GM23338 (cell line): ENCODE measurements at regions not wholly inside any gene's neighbourhood (a gene's known extent, or its start where the extent isn't known, plus 50 kb on each side); places are given as distances from the start of the nearest gene placed in this dataset.

Source experiments
- ATAC-seq: fragments of 200-7000 bp; cut with Tn5 transposase; 3 replicates; pipeline ENCODE4 v1.9.1; 2020
- DNase-seq: peaks from one replicate; pipeline ENCODE4 v3.0.0-alpha.2; 2015; ENCODE audit warnings: low spot score
- H2AFZ ChIP-seq: fragments of 200-600 bp; sonication (generic); 2 replicates; pipeline ENCODE4 v1.8.0; 2016; ENCODE audit warnings: antibody characterized with exemption, mild to moderate bottlenecking, moderate library complexity
- H3F3A ChIP-seq: fragments of 200-600 bp; sonication (generic); replicated peaks from 2 replicates; pipeline ENCODE4 v1.8.0; 2017; ENCODE audit warnings: antibody characterized with exemption, mixed run types, low read depth
- H3K27ac ChIP-seq: fragments of 200-600 bp; sonication (generic); 2 replicates; pipeline ENCODE4 v1.6.1; 2016; ENCODE audit warnings: low read depth
- H3K27me3 ChIP-seq: fragments of 200-600 bp; sonication (generic); 2 replicates; pipeline ENCODE4 v1.8.0; 2016; ENCODE audit warnings: mild to moderate bottlenecking, mixed run types, moderate library complexity; ENCODE audit not compliant: insufficient read depth
- H3K36me3 ChIP-seq: fragments of 200-600 bp; sonication (generic); 2 replicates; pipeline ENCODE4 v1.8.0; 2016; ENCODE audit warnings: mild to moderate bottlenecking; ENCODE audit not compliant: insufficient read depth
- H3K4me1 ChIP-seq: fragments of 200-600 bp; sonication (generic); 2 replicates; pipeline ENCODE4 v1.8.0; 2016; ENCODE audit warnings: mild to moderate bottlenecking, moderate library complexity; ENCODE audit not compliant: insufficient read depth
- H3K4me2 ChIP-seq: fragments of 200-600 bp; sonication (generic); 2 replicates; pipeline ENCODE4 v1.7.1; 2017; ENCODE audit warnings: mixed run types
- H3K4me3 ChIP-seq: fragments of 200-600 bp; sonication (generic); 2 replicates; pipeline ENCODE4 v1.6.1; 2016; ENCODE audit warnings: mixed run types
- H3K79me2 ChIP-seq: fragments of 200-600 bp; sonication (generic); replicated peaks from 2 replicates; pipeline ENCODE4 v1.8.0; 2017; ENCODE audit warnings: mild to moderate bottlenecking; ENCODE audit not compliant: insufficient read depth
- H3K9me2 ChIP-seq: fragments of 200-600 bp; sonication (generic); 2 replicates; pipeline ENCODE4 v1.8.0; 2017; ENCODE audit not compliant: insufficient read depth
- H4K20me1 ChIP-seq: fragments of 200-600 bp; sonication (generic); replicated peaks from 2 replicates; pipeline ENCODE4 v1.8.0; 2017; ENCODE audit warnings: mild to moderate bottlenecking; ENCODE audit not compliant: insufficient read depth
- H3K27ac Mint-ChIP-seq: 2 replicates; pipeline ENCODE4 v1.8.0; 2020; ENCODE audit warnings: inconsistent platforms, mild to moderate bottlenecking, moderate library complexity, mixed read lengths
- H3K27me3 Mint-ChIP-seq: 3 replicates; pipeline ENCODE4 v1.8.0; 2022; ENCODE audit warnings: low read depth, mild to moderate bottlenecking, moderate library complexity, mixed read lengths, inconsistent platforms; ENCODE audit not compliant: insufficient read depth, poor library complexity
- H3K36me3 Mint-ChIP-seq: 3 replicates; pipeline ENCODE4 v1.8.0; 2021; ENCODE audit warnings: low read depth, mild to moderate bottlenecking, inconsistent platforms, moderate library complexity, mixed read lengths
- H3K4me1 Mint-ChIP-seq: 3 replicates; pipeline ENCODE4 v1.8.0; 2020; ENCODE audit warnings: mild to moderate bottlenecking, inconsistent platforms, mixed read lengths
- H3K4me3 Mint-ChIP-seq: 3 replicates; pipeline ENCODE4 v1.8.0; 2021; ENCODE audit warnings: moderate library complexity, mild to moderate bottlenecking, inconsistent platforms, mixed read lengths
- H3K9me3 Mint-ChIP-seq: 3 replicates; pipeline ENCODE4 v1.8.0; 2020; ENCODE audit warnings: moderate library complexity, mild to moderate bottlenecking, inconsistent platforms, mixed read lengths
- EZH2 ChIP-seq: fragments of 200-600 bp; sonication (generic); IDR thresholded peaks from one replicate; pipeline ENCODE4 v1.8.0; 2017; ENCODE audit warnings: antibody characterized with exemption, mild to moderate bottlenecking, low read depth; ENCODE audit not compliant: unreplicated experiment
- EZH2phosphoT487 ChIP-seq: fragments of 200-600 bp; sonication (generic); IDR thresholded peaks from one replicate; pipeline ENCODE4 v1.8.1; 2018; ENCODE audit warnings: antibody characterized with exemption; ENCODE audit not compliant: unreplicated experiment
- POLR2AphosphoS5 ChIP-seq: IDR thresholded peaks from 2 replicates; pipeline ENCODE4 v1.6.1; 2016; ENCODE audit warnings: antibody characterized with exemption, low read depth
- ZNF114 ChIP-seq: fragments of 250-450 bp; sonication (Bioruptor Pico); IDR thresholded peaks from 2 replicates; pipeline ENCODE4 v1.5.0; 2020; ENCODE audit warnings: mild to moderate bottlenecking, moderate library complexity
- ZNF331 ChIP-seq: fragments of 250-450 bp; sonication (Bioruptor Pico); IDR thresholded peaks from 2 replicates; pipeline ENCODE4 v1.5.0; 2020; ENCODE audit warnings: low read depth, mild to moderate bottlenecking, moderate library complexity
- TF ChIP-seq, protein P1 (sequence below), 2 experiments: fragments of 200-600 bp in 1 of 2; sonication (generic) in 1 of 2; conservative IDR thresholded peaks; 2 replicates each; pipeline versions ENCODE4 v1.5.1 to v1.6.1; 2016 to 2017; ENCODE audit warnings: antibody characterized with exemption in 2 of 2, low read depth in 2 of 2, mild to moderate bottlenecking in 2 of 2, moderate library complexity in 1 of 2
- TF ChIP-seq, protein P2 (sequence below): fragments of 250-450 bp; sonication (Bioruptor Pico); IDR thresholded peaks from 2 replicates; pipeline ENCODE4 v1.5.0; 2020; ENCODE audit warnings: mild to moderate bottlenecking, moderate library complexity

DNA sequence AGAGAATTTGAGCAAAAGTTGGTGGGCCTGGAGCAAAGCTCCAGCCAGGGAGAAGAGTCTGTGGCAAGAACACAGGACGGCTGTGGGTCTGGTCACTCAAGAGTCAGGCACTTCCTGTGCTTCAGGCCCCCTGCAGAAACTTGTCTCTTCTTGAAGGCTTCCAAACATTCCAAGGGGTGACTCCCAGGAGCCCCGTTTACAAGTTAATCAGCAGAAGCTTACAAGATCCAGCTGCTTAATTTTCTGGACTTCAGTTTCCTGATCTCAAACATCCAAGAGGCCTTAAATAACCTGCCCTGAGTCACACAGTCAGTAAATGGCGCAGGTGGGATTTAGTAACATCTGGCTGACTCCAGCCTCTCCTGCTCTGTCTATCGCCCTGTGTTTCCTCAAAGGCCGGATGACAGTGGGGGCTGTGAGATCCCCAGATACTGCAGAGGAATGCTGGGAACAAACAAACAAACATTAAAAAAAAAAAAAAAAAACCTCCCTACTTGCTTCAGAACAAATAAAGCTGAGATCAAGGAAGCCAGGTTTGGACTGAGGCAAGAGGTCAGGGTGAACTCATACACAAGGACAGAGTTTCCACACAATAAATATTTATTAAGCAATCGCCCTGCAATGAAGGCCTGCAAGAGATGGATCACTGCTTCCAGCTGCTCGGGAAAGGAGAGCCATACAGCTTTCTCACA lies 175.4 kb upstream of the RFC3 start (continued):
- TF ChIP-seq, protein P1, sequence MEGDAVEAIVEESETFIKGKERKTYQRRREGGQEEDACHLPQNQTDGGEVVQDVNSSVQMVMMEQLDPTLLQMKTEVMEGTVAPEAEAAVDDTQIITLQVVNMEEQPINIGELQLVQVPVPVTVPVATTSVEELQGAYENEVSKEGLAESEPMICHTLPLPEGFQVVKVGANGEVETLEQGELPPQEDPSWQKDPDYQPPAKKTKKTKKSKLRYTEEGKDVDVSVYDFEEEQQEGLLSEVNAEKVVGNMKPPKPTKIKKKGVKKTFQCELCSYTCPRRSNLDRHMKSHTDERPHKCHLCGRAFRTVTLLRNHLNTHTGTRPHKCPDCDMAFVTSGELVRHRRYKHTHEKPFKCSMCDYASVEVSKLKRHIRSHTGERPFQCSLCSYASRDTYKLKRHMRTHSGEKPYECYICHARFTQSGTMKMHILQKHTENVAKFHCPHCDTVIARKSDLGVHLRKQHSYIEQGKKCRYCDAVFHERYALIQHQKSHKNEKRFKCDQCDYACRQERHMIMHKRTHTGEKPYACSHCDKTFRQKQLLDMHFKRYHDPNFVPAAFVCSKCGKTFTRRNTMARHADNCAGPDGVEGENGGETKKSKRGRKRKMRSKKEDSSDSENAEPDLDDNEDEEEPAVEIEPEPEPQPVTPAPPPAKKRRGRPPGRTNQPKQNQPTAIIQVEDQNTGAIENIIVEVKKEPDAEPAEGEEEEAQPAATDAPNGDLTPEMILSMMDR (conservative IDR thresholded peaks at IDR 0.05; ENCODE audit: low read depth in 2 of 2) = no peak

DNA sequence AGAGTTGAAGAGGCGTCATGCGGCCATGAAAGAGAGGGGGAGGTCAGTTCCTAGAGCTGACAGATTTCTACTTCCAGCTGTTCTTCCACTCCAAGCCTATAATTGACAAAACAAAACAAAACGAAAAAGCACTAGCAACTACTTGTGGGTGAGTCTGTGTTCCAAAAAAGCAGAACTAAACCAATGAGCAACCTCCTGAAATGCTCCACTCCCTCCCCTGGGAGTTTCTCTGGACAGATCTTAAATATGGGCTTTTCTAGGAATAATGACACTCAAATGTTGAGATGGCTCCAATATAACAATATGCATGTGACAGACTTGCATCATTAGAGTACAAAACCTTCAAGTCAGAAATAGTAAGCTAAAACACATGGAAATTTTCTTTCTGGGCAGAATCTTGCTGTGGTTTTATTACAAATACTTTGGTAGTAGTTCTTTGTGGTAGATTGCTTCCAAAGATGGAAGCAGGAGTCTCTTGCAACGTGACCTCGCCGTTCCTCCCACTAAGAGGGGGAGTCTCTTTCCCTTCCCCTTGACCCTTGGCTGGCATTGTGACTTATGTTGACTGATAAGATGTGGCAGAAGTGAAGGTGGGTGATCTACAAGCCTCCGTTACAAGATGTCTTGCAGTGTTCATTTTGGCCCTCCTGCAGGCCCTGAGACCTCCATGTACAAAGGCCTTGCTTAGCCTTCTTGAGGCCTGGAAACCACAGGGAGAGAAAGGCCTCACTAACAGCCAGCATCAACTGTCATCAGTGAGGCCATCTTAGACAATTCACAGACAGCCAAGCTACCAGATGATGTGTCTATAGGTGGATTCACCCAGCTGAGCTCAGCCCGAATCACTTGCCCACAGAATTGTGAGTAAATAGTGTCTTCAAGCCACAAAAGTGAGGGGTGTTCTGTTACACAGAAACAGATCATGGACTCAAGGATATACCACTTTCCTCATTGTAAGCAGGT lies 173.1 kb upstream of the RFC3 start:
- H3F3A ChIP-seq = no peaks in the 10 kb centered on the region
- no peak overlapping the region for H3K4me2 ChIP-seq
- H3K4me1 ChIP-seq = peaks cover 20% of the 10 kb centered on the region
- no peak overlapping the region for H3K4me3 ChIP-seq
- ATAC-seq = no peak
- H3K36me3 Mint-ChIP-seq = no peaks in the 10 kb centered on the region
- H3K27me3 ChIP-seq = no peaks in the 10 kb centered on the region
- no peaks in the 10 kb centered on the region for H3K9me3 Mint-ChIP-seq
- H4K20me1 ChIP-seq = no peaks in the 10 kb centered on the region
- no peak overlapping the region for H3K27ac ChIP-seq
- no peaks in the 10 kb centered on the region for H3K79me2 ChIP-seq
- H3K27me3 Mint-ChIP-seq = peaks cover 4% of the 10 kb centered on the region
- H3K9me2 ChIP-seq = peaks cover 8% of the 10 kb centered on the region; the same call in 1 of the 2 replicates
- H3K4me1 Mint-ChIP-seq = peaks cover 20% of the 10 kb centered on the region
- TF ChIP-seq ZNF114 (CRISPR knock-in tag) (no peak), ZNF331 (CRISPR knock-in tag) (no peak)
- no peak overlapping the region for H3K4me3 Mint-ChIP-seq
- DNase-seq = no peak
- H3K36me3 ChIP-seq = no peaks in the 10 kb centered on the region
- no peak overlapping the region for H3K27ac Mint-ChIP-seq
- peak overlapping the region; percentile 43; the same call in 1 of the 2 replicates for H2AFZ ChIP-seq

- Histone ChIP-seq H3K4me3 (no peak overlapping the region), H3K36me3 (no peaks in the 10 kb centered on the region), H3K27me3 (no peaks in the 10 kb centered on the region), H3K4me1 (peaks cover 10% of the 10 kb centered on the region), H3K79me2 (no peaks in the 10 kb centered on the region), H3F3A (no peaks in the 10 kb centered on the region), H3K9me2 (peaks cover 8% of the 10 kb centered on the region; the same call in 1 of the 2 replicates), H3K4me2 (no peak overlapping the region), H2AFZ (peak overlapping the region; percentile 38; the same call in 1 of the 2 replicates), H3K27ac (no peak overlapping the region), H4K20me1 (no peaks in the 10 kb centered on the region)
- no peaks in the 10 kb centered on the region for H3K9me3 Mint-ChIP-seq
- no peak overlapping the region for H3K27ac Mint-ChIP-seq
- peaks cover 12% of the 10 kb centered on the region for H3K4me1 Mint-ChIP-seq
- no peak for ATAC-seq
- no peaks in the 10 kb centered on the region for H3K36me3 Mint-ChIP-seq
- no peak overlapping the region for H3K4me3 Mint-ChIP-seq
- peaks cover 4% of the 10 kb centered on the region for H3K27me3 Mint-ChIP-seq
- no peak for DNase-seq
- TF ChIP-seq, protein P2, sequence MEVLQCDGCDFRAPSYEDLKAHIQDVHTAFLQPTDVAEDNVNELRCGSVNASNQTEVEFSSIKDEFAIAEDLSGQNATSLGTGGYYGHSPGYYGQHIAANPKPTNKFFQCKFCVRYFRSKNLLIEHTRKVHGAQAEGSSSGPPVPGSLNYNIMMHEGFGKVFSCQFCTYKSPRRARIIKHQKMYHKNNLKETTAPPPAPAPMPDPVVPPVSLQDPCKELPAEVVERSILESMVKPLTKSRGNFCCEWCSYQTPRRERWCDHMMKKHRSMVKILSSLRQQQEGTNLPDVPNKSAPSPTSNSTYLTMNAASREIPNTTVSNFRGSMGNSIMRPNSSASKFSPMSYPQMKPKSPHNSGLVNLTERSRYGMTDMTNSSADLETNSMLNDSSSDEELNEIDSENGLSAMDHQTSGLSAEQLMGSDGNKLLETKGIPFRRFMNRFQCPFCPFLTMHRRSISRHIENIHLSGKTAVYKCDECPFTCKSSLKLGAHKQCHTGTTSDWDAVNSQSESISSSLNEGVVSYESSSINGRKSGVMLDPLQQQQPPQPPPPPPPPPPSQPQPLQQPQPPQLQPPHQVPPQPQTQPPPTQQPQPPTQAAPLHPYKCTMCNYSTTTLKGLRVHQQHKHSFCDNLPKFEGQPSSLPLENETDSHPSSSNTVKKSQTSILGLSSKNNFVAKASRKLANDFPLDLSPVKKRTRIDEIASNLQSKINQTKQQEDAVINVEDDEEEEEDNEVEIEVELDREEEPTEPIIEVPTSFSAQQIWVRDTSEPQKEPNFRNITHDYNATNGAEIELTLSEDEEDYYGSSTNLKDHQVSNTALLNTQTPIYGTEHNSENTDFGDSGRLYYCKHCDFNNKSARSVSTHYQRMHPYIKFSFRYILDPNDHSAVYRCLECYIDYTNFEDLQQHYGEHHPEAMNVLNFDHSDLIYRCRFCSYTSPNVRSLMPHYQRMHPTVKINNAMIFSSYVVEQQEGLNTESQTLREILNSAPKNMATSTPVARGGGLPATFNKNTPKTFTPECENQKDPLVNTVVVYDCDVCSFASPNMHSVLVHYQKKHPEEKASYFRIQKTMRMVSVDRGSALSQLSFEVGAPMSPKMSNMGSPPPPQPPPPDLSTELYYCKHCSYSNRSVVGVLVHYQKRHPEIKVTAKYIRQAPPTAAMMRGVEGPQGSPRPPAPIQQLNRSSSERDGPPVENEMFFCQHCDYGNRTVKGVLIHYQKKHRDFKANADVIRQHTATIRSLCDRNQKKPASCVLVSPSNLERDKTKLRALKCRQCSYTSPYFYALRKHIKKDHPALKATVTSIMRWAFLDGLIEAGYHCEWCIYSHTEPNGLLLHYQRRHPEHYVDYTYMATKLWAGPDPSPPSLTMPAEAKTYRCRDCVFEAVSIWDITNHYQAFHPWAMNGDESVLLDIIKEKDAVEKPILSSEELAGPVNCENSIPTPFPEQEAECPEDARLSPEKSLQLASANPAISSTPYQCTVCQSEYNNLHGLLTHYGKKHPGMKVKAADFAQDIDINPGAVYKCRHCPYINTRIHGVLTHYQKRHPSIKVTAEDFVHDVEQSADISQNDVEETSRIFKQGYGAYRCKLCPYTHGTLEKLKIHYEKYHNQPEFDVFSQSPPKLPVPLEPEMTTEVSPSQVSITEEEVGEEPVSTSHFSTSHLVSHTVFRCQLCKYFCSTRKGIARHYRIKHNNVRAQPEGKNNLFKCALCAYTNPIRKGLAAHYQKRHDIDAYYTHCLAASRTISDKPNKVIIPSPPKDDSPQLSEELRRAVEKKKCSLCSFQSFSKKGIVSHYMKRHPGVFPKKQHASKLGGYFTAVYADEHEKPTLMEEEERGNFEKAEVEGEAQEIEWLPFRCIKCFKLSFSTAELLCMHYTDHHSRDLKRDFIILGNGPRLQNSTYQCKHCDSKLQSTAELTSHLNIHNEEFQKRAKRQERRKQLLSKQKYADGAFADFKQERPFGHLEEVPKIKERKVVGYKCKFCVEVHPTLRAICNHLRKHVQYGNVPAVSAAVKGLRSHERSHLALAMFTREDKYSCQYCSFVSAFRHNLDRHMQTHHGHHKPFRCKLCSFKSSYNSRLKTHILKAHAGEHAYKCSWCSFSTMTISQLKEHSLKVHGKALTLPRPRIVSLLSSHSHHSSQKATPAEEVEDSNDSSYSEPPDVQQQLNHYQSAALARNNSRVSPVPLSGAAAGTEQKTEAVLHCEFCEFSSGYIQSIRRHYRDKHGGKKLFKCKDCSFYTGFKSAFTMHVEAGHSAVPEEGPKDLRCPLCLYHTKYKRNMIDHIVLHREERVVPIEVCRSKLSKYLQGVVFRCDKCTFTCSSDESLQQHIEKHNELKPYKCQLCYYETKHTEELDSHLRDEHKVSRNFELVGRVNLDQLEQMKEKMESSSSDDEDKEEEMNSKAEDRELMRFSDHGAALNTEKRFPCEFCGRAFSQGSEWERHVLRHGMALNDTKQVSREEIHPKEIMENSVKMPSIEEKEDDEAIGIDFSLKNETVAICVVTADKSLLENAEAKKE (CRISPR knock-in tag) = no peak
- TF ChIP-seq POLR2AphosphoS5 = no peak
- no peak for TF ChIP-seq EZH2phosphoT487
- no peak for TF ChIP-seq EZH2
Measured at GRCh38 chr13:33645591-33646554, 172.1 kb upstream of the RFC3 start.
